ENCODE measurements at regions not wholly inside any gene's neighbourhood (a gene's known extent, or its start where the extent isn't known, plus 50 kb on each side); places are given as distances from the start of the nearest gene placed in this dataset.

GRCh38 chr5:4880304-4880741 lies 259.8 kb upstream of the ADAMTS16 start:
- TF ChIP-seq MAX (IDR thresholded peaks at IDR 0.05; ENCODE audit: insufficient read depth, insufficient read length): no peak
- TF ChIP-seq, protein P1, sequence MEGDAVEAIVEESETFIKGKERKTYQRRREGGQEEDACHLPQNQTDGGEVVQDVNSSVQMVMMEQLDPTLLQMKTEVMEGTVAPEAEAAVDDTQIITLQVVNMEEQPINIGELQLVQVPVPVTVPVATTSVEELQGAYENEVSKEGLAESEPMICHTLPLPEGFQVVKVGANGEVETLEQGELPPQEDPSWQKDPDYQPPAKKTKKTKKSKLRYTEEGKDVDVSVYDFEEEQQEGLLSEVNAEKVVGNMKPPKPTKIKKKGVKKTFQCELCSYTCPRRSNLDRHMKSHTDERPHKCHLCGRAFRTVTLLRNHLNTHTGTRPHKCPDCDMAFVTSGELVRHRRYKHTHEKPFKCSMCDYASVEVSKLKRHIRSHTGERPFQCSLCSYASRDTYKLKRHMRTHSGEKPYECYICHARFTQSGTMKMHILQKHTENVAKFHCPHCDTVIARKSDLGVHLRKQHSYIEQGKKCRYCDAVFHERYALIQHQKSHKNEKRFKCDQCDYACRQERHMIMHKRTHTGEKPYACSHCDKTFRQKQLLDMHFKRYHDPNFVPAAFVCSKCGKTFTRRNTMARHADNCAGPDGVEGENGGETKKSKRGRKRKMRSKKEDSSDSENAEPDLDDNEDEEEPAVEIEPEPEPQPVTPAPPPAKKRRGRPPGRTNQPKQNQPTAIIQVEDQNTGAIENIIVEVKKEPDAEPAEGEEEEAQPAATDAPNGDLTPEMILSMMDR (IDR thresholded peaks at IDR 0.05; ENCODE audit: extremely low read depth in 1 of 2, insufficient read depth in 1 of 2, low read depth in 1 of 2, low read length in 2 of 2): no peak
- no peak for TF ChIP-seq EZH2 (IDR thresholded peaks at IDR 0.05; ENCODE audit: borderline replicate concordance, low read depth, low read length, severe bottlenecking)
- TF ChIP-seq POLR2A (IDR thresholded peaks at IDR 0.05; ENCODE audit: low read depth, low read length): no peak
- no peak for TF ChIP-seq POLR2AphosphoS5 (IDR thresholded peaks at IDR 0.05; ENCODE audit: insufficient read depth, low read depth, low read length)
- no peak for TF ChIP-seq MYC (IDR thresholded peaks at IDR 0.05; ENCODE audit: low read depth, low read length)
- TF ChIP-seq FOS (IDR thresholded peaks at IDR 0.05; ENCODE audit: borderline replicate concordance, insufficient read depth, low read length): no peak
- no peak for TF ChIP-seq GATA2 (IDR thresholded peaks at IDR 0.05; ENCODE audit: insufficient read depth, insufficient read length, low read depth, low read length)
